ENCODE measurements at regions not wholly inside any gene's neighbourhood (a gene's known extent, or its start where the extent isn't known, plus 50 kb on each side); places are given as distances from the start of the nearest gene placed in this dataset.

DNA sequence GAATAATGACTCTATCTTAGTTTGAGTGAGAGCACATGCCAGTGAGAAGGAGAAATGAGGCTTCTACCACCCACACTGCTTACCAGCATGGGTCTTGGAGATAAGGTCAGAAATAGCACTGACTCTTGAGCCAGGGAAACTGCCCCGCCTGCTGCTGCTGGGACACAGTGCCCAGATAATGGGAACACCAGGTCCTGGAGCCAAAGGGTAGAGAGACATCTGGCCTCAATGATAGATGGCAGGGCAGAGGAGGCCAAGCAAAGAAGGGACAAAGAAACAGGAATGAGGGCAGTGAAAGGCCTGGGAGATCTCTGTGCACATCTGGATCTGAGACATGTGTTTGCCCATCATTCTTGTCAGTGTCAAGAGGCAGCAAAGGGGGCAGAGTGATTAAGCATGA is 97.4 kb downstream of the MIS18A start:
- no peaks in the 10 kb centered on the region for H3K9me3 Mint-ChIP-seq (ENCODE audit: insufficient read depth)
- TF ChIP-seq, protein P1, sequence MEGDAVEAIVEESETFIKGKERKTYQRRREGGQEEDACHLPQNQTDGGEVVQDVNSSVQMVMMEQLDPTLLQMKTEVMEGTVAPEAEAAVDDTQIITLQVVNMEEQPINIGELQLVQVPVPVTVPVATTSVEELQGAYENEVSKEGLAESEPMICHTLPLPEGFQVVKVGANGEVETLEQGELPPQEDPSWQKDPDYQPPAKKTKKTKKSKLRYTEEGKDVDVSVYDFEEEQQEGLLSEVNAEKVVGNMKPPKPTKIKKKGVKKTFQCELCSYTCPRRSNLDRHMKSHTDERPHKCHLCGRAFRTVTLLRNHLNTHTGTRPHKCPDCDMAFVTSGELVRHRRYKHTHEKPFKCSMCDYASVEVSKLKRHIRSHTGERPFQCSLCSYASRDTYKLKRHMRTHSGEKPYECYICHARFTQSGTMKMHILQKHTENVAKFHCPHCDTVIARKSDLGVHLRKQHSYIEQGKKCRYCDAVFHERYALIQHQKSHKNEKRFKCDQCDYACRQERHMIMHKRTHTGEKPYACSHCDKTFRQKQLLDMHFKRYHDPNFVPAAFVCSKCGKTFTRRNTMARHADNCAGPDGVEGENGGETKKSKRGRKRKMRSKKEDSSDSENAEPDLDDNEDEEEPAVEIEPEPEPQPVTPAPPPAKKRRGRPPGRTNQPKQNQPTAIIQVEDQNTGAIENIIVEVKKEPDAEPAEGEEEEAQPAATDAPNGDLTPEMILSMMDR (IDR thresholded peaks at IDR 0.05) = no peak
- no peak for TF ChIP-seq EZH2 (IDR thresholded peaks at IDR 0.05; ENCODE audit: borderline replicate concordance, insufficient read depth, low read depth, low read length, poor library complexity, severe bottlenecking)
- ChIA-PET CTCF (no interaction called here), POLR2A (no interaction called here)
- H3K36me3 ChIP-seq (replicated peaks in 1 of 2; ENCODE audit: control extremely low read depth in 1 of 2, control insufficient read depth in 1 of 2, extremely low read depth in 1 of 2, insufficient read depth in 2 of 2, low read length in 1 of 2) = no peaks in the 10 kb centered on the region
- WGBS (ENCODE audit: insufficient coverage) = 89% methylated on average over 1 of the region's 1 CpG
- DNase-seq (no peak), ATAC-seq (ENCODE audit: low read depth) (no peak)
- no peaks in the 10 kb centered on the region for H3K79me2 ChIP-seq (ENCODE audit: control insufficient read depth, insufficient read depth, low read length)
- H3K4me1 Mint-ChIP-seq = no peaks in the 10 kb centered on the region
- no peak overlapping the region for H3K9ac ChIP-seq (ENCODE audit: low read length)
- H3K9me3 ChIP-seq (ENCODE audit: control extremely low read depth in 1 of 3, control insufficient read depth in 2 of 3, insufficient read depth in 1 of 3, low read length in 2 of 3) = no peaks in the 10 kb centered on the region
- H3K4me3 ChIP-seq (ENCODE audit: control extremely low read depth in 1 of 5, extremely low read depth in 1 of 5, insufficient read depth in 1 of 5, low read depth in 2 of 5, low read length in 4 of 5) = no peak overlapping the region
- H3K27ac Mint-ChIP-seq = no peak overlapping the region
- H3K27me3 Mint-ChIP-seq = no peaks in the 10 kb centered on the region
- no peak overlapping the region for H3K27ac ChIP-seq (ENCODE audit: low read length in 2 of 2)
- no peak overlapping the region for H3K4me2 ChIP-seq (replicated peaks; ENCODE audit: low read depth, low read length, poor library complexity, severe bottlenecking)
- H3K27me3 ChIP-seq (replicated peaks in 1 of 4; ENCODE audit: control extremely low read depth in 1 of 4, control insufficient read depth in 3 of 4, insufficient read depth in 4 of 4, low read length in 3 of 4) = no peaks in the 10 kb centered on the region
- no peak overlapping the region for H3K4me3 Mint-ChIP-seq
- no peak overlapping the region for H2AFZ ChIP-seq (ENCODE audit: insufficient read depth, low read depth, low read length, poor library complexity, severe bottlenecking)
- H4K20me1 ChIP-seq (ENCODE audit: control insufficient read depth, insufficient read depth, low read length, poor library complexity, severe bottlenecking) = no peaks in the 10 kb centered on the region
- H3K4me1 ChIP-seq (ENCODE audit: control insufficient read depth in 2 of 2, insufficient read depth in 2 of 2, low read length in 2 of 2) = no peaks in the 10 kb centered on the region
- intact Hi-C loops (cut with micrococcal nuclease) = no loop called here

DNA sequence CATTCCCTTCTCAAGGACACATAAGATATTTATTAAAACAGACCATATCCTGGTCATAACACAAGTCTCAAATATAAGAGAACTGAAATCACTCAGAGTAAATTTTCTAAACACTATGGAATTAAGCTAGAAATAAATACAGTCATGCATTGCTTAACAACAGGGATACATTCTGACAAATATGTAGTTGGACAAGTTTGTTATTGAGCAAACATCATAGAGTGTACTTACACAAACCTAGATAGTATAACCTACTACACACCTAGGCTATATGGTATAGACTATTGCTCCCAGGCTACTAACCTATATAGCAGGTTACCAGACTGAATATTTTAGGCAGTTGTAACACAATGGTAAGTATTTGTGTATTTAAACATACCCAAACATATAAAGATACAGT is 104.0 kb downstream of the MIS18A start:
- Mint-ChIP-seq H3K4me3 (no peak overlapping the region), H3K27ac (no peak overlapping the region), H3K27me3 (no peaks in the 10 kb centered on the region), H3K4me1 (no peaks in the 10 kb centered on the region), H3K9me3 (ENCODE audit: insufficient read depth) (no peaks in the 10 kb centered on the region)
- H3K4me2 ChIP-seq (replicated peaks; ENCODE audit: low read depth, low read length, poor library complexity, severe bottlenecking) = no peak overlapping the region
- H3K4me3 ChIP-seq (ENCODE audit: control extremely low read depth in 1 of 5, extremely low read depth in 1 of 5, insufficient read depth in 1 of 5, low read depth in 2 of 5, low read length in 4 of 5) = no peak overlapping the region
- H3K79me2 ChIP-seq (ENCODE audit: control insufficient read depth, insufficient read depth, low read length) = no peaks in the 10 kb centered on the region
- POLR2A ChIA-PET = no interaction called here
- H3K9me3 ChIP-seq (ENCODE audit: control extremely low read depth in 1 of 3, control insufficient read depth in 2 of 3, insufficient read depth in 1 of 3, low read length in 2 of 3) = no peaks in the 10 kb centered on the region
- H3K9ac ChIP-seq (ENCODE audit: low read length) = no peak overlapping the region
- no peak overlapping the region for H2AFZ ChIP-seq (ENCODE audit: insufficient read depth, low read depth, low read length, poor library complexity, severe bottlenecking)
- no peaks in the 10 kb centered on the region for H3K36me3 ChIP-seq (replicated peaks in 1 of 2; ENCODE audit: control extremely low read depth in 1 of 2, control insufficient read depth in 1 of 2, extremely low read depth in 1 of 2, insufficient read depth in 2 of 2, low read length in 1 of 2)
- DNase-seq (no peak), ATAC-seq (ENCODE audit: low read depth) (no peak)
- no peaks in the 10 kb centered on the region for H3K27me3 ChIP-seq (replicated peaks in 1 of 4; ENCODE audit: control extremely low read depth in 1 of 4, control insufficient read depth in 3 of 4, insufficient read depth in 4 of 4, low read length in 3 of 4)
- no peaks in the 10 kb centered on the region for H4K20me1 ChIP-seq (ENCODE audit: control insufficient read depth, insufficient read depth, low read length, poor library complexity, severe bottlenecking)
- CTCF ChIA-PET = no interaction called here
- intact Hi-C loops (cut with micrococcal nuclease) = no loop called here
- TF ChIP-seq EZH2 (IDR thresholded peaks at IDR 0.05; ENCODE audit: borderline replicate concordance, insufficient read depth, low read depth, low read length, poor library complexity, severe bottlenecking) = no peak
- TF ChIP-seq, protein P1 (IDR thresholded peaks at IDR 0.05) = no peak
- H3K27ac ChIP-seq (ENCODE audit: low read length in 2 of 2) = no peak overlapping the region
- no peaks in the 10 kb centered on the region for H3K4me1 ChIP-seq (ENCODE audit: control insufficient read depth in 2 of 2, insufficient read depth in 2 of 2, low read length in 2 of 2)
